Breast epithelium (tissue), 3 donors: ENCODE measurements at regions not wholly inside any gene's neighbourhood (a gene's known extent, or its start where the extent isn't known, plus 50 kb on each side); places are given as distances from the start of the nearest gene placed in this dataset.

ENCODE experiments used
- POLR2A ChIP-seq: fragments of 450-650 bp; IDR thresholded peaks from one replicate; pipeline ENCODE4 v1.6.1; 2016; ENCODE audit warnings: antibody characterized with exemption, mild to moderate bottlenecking, moderate library complexity
- POLR2AphosphoS5 ChIP-seq, 3 donors: sonication (generic); formaldehyde crosslinking; IDR thresholded peaks; one replicate each; pipeline ENCODE4 v1.6.1; 2017; ENCODE audit warnings: antibody characterized with exemption in 3 of 3
- TF ChIP-seq, protein P1 (sequence below), 3 donors: fragments of 450-650 bp; IDR thresholded peaks; one replicate each; pipeline ENCODE4 v1.5.1; 2016 to 2017; ENCODE audit warnings: antibody characterized with exemption in 3 of 3, mild to moderate bottlenecking in 3 of 3, moderate library complexity in 3 of 3

DNA sequence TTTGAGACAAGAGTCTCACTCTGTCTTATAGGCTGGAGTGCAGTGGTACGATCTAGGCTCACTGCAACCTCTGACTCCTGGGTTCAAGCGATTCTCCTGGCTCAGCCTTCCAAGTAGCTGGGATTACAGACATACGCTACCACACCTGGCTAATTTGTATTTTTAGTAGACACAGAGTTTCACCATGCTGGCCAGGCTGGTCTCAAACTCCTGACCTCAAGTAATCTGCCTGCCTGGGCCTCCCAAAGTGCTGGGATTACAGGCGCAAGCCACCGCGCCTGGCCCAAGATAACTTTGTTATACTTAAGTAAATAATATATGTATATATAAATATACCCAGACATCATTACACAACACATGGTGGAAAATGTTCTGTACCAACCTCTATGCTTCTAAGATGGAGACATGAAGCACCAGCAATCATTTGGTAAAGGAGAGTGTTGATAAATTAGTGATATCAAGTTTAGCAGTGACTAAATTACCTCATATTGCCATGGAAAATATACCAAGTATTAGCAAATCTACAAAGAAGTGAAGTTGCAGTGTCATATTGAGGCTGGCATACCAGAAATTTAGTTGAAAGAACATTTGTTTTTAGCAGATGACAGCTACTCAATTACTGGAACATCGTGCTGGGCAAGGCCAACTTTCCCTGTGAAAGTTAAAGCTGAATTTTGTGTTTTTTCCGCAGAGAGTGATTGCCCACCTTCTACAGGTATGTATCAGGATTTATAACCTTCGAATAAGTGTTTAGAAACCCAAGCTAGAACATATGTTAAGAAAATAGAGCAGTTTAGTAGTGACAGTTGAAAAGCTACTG, 177.7 kb downstream of the MYCN start:
- TF ChIP-seq, protein P1, sequence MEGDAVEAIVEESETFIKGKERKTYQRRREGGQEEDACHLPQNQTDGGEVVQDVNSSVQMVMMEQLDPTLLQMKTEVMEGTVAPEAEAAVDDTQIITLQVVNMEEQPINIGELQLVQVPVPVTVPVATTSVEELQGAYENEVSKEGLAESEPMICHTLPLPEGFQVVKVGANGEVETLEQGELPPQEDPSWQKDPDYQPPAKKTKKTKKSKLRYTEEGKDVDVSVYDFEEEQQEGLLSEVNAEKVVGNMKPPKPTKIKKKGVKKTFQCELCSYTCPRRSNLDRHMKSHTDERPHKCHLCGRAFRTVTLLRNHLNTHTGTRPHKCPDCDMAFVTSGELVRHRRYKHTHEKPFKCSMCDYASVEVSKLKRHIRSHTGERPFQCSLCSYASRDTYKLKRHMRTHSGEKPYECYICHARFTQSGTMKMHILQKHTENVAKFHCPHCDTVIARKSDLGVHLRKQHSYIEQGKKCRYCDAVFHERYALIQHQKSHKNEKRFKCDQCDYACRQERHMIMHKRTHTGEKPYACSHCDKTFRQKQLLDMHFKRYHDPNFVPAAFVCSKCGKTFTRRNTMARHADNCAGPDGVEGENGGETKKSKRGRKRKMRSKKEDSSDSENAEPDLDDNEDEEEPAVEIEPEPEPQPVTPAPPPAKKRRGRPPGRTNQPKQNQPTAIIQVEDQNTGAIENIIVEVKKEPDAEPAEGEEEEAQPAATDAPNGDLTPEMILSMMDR (IDR thresholded peaks at IDR 0.05) = no peak
- no peak for TF ChIP-seq POLR2A
- TF ChIP-seq POLR2AphosphoS5 (IDR thresholded peaks at IDR 0.05) = no peak
